ENCODE measurements at regions not wholly inside any gene's neighbourhood (a gene's known extent, or its start where the extent isn't known, plus 50 kb on each side); places are given as distances from the start of the nearest gene placed in this dataset.
A peak's percentile ranks its signal among the peaks of the same experiment; 100 is the strongest.
"Not testable (repeated sequence)": the region's sequence is repeated elsewhere in the genome, so short reads cannot be mapped to it uniquely, and the experiment has no call there.

DNA sequence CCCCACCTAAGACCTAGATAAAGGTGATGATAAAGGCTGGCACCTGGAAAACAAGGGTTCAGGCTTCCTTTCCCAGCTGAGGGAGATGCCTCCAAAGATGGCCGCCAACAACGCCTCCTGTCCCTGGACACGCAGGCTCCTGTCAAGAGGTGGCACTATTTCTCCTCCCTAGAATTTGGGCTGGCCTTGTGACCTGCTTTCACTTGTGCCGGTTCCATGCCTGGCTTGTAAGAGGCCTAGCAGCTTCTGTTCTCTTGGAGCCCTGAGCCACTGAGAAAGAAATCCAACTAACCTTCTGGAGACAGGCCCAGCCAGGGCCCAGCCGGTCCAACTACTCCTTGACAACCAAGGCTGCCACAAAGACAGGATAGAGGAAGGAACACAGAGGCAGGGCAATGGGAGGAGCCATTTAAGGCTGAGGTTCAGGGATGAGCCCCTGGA is 60.2 kb upstream of the RALY start:
- TF ChIP-seq, protein P1, sequence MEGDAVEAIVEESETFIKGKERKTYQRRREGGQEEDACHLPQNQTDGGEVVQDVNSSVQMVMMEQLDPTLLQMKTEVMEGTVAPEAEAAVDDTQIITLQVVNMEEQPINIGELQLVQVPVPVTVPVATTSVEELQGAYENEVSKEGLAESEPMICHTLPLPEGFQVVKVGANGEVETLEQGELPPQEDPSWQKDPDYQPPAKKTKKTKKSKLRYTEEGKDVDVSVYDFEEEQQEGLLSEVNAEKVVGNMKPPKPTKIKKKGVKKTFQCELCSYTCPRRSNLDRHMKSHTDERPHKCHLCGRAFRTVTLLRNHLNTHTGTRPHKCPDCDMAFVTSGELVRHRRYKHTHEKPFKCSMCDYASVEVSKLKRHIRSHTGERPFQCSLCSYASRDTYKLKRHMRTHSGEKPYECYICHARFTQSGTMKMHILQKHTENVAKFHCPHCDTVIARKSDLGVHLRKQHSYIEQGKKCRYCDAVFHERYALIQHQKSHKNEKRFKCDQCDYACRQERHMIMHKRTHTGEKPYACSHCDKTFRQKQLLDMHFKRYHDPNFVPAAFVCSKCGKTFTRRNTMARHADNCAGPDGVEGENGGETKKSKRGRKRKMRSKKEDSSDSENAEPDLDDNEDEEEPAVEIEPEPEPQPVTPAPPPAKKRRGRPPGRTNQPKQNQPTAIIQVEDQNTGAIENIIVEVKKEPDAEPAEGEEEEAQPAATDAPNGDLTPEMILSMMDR (IDR thresholded peaks at IDR 0.05; ENCODE audit: unreplicated experiment in 3 of 3), result peak; percentile 2 to 29 (median 25)
- peaks cover 16% of the 10 kb centered on the region for H3K27me3 Mint-ChIP-seq (ENCODE audit: low read depth)
- no peak overlapping the region for H3K27ac Mint-ChIP-seq
- no peaks in the 10 kb centered on the region for H3K36me3 Mint-ChIP-seq (ENCODE audit: low read depth)
- no peak overlapping the region for H3K4me3 Mint-ChIP-seq
- H3K9me3 Mint-ChIP-seq, result no peaks in the 10 kb centered on the region
- no peaks in the 10 kb centered on the region for H3K4me1 Mint-ChIP-seq

DNA sequence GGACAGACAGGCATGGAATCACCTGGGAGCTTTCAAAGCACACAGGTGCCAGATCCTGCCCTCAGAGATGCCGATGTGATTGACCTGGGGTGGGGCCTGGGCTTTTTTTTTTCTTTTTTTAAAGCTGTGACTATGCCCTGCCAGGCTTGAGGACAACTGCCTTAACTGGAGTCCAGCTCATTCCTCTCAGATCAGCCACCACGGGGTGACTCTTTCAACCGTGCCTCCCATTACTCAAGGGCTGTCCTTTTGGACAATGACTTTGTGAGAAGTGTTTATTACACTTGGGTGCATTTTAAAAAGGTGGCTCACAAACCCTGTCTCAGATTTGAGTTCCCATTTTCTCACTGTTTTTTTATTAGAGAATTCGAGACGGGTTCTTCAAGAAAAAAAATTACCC is 57.1 kb upstream of the RALY start:
- Mint-ChIP-seq H3K36me3 (ENCODE audit: low read depth) (no peaks in the 10 kb centered on the region), H3K4me1 (no peaks in the 10 kb centered on the region), H3K9me3 (no peaks in the 10 kb centered on the region), H3K27ac (no peak overlapping the region), H3K4me3 (no peak overlapping the region), H3K27me3 (ENCODE audit: low read depth) (peaks cover 13% of the 10 kb centered on the region)
- TF ChIP-seq, protein P1 (IDR thresholded peaks at IDR 0.05; ENCODE audit: unreplicated experiment in 3 of 3), result no peak

GRCh38 chr20:33939031-33939430 is 54.7 kb upstream of the RALY start:
- peaks cover 13% of the 10 kb centered on the region for H3K27me3 Mint-ChIP-seq (ENCODE audit: low read depth)
- H3K4me1 Mint-ChIP-seq; H3K4me3 Mint-ChIP-seq; H3K9me3 Mint-ChIP-seq; H3K36me3 Mint-ChIP-seq (ENCODE audit: low read depth); H3K27ac Mint-ChIP-seq: not testable (repeated sequence)

- Mint-ChIP-seq H3K36me3 (ENCODE audit: low read depth) (no peaks in the 10 kb centered on the region), H3K27me3 (ENCODE audit: low read depth) (peaks cover 4% of the 10 kb centered on the region), H3K4me3 (no peak overlapping the region), H3K27ac (no peak overlapping the region), H3K9me3 (peaks cover 1% of the 10 kb centered on the region), H3K4me1 (no peaks in the 10 kb centered on the region)
- TF ChIP-seq, protein P1 (IDR thresholded peaks at IDR 0.05; ENCODE audit: unreplicated experiment in 3 of 3), result no peak
These were observed 53.0 kb upstream of the RALY start for GRCh38 chr20:33940666-33941065.

Data from nephron (organoid).